Left renal cortex interstitium (tissue), 4 donors: ENCODE measurements at regions not wholly inside any gene's neighbourhood (a gene's known extent, or its start where the extent isn't known, plus 50 kb on each side); places are given as distances from the start of the nearest gene placed in this dataset.
A peak's percentile ranks its signal among the peaks of the same experiment; 100 is the strongest.

Experiments used
- DNase-seq, 4 donors: peaks; one replicate each; pipeline ENCODE4 v3.0.0-alpha.2; 2013; ENCODE audit warnings: low read depth in 4 of 4, low spot score in 2 of 4, missing footprints in 1 of 4

DNA sequence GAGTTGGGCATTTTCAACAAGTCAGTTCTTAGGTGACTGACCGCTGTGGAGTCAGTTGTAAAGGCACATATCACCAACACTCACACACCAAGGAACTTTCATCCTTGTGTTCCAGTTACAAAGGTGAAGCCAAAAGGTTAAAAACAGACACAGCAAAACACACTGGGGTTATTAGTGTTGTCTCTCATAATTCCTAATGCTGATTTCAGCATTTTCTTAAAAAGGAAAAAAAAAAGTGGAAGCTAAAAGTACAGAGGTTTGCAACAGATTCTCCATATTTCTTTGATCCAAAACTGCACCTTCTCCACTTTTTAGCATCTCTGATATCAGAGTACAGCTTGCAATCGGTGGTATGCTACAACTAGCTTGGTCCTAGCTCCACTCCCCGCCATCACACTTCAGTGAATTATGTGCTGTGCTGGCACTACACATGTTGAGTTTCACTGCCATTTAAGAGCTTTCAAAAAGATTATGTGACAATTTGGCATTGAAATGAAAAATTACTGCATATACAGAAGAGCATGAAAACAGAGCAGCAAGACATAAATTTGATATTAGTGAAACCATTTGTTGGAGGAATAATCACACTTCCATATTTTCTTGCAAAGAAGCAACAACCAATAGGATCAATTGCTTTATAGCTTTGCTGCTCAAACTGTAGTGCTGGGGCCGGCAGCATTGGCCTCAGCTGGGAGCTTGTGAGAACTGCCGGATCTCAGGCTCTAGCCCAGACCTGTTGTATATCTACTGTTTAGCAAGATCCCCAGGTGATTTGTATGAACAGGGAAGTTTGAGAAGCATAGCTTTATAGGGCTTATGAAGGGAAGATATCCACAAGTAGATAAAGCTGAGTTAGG is 62.3 kb upstream of the DAPL1 start:
- no peak for DNase-seq

DNA sequence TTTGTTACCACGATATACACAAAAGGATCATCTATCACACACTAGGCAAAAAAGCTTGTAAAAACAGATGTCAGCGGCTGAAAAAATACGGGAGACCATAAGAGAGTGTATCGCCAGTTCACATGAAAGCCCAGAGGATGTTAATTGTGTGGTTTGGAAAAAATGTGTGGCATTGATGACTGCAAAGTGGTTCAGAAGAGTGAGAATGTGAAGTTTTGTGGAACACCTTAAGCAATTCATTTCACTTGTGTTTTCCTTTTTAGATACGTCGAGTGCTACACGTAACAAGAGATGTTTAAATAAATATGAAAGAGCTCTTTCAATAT is 61.7 kb upstream of the DAPL1 start:
- DNase-seq = no peak

DNA sequence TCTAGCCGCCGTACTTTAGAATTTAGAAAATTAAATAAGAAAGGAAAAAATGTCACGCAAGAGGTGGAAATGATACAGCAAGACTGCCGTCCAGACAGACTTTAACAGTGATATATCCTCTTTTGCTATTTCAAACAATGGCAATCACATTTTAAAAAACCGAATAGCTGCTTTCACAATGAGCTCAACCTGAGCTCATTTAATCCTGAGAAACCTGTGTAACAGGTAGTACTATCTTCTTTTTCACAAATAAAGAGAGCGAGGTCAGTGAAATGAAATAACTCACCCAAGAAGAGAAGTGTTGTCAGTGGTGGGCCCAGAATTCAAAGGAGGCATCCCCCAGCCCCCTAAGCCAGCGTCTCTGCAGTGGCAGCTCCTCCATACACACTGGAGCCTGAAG is 60.7 kb upstream of the DAPL1 start:
- DNase-seq = no peak

DNA sequence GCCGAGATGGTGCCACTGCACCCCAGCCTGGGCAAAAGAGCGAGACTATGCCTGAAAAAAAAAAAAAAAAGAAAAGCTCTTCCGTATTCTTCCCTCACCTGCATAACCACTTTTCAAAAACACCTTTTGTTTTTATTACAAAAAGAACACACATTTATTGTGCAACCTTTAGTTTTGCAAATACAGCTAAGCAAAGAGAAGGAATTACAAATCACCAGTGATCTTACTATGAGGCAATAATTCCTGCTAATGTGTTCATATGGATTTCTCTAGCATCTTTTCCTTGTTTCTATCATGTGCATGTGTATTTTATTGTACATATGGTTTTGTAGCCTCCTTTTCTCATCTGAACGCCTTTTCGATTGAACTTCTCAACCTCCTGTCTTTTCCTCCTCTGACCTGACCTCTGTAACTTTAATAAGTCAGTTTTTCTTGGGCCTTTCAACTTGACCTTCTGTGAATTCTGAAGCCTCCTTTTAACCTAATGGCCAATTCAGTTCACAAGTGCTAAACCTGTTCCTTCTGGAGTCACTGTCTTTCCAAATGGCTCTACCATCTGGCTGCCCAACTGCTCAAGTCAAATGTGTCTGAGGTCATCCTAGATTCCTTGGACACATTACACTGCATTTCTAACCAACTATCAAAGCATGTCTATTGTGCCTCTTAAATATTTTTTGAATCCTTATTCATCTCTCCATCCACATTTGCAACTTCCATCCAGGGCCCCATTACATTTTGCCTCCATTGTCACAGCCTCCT is 59.1 kb upstream of the DAPL1 start:
- DNase-seq = no peak

DNA sequence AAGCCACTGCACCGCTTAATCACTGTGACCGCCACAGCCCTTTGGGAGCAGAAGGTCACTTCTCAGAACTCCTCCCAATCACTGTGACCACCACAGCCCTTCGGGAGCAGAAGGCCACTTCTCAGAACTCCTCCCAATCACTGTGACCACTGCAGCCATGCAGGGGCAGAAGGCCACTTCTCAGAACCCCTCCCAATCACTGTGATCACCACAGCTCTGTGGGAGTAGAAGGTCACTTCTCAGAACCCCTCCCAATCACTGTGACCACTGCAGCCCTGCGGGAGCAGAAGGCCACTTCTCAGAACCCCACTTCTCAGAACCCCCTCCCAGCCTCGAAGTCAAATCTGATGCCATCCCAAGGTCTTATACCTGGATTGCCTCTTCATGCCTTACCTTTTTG is 56.8 kb upstream of the DAPL1 start:
- no peak for DNase-seq

GRCh38 chr2:158740127-158740526 is 55.0 kb upstream of the DAPL1 start:
- DNase-seq = no peak

DNA sequence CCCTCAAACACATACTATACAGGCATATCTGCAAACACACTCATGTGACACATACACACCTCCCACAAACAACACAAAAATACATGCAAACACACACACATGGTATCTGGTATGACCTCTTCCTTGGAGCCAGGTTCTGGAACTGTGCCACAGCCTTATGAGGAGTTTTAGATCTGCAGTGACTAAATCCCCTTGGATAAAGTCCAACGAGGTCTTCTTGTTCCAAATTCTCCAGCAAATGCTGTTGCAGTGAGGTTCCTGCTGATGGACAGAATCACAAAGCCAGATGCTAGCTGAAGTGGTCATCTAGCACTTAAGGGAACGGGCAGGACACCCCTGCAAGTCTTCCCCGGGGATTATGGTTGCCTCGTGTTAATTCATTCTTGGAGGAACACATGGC is 54.5 kb upstream of the DAPL1 start:
- no peak for DNase-seq

- DNase-seq = no peak
Measured at GRCh38 chr2:158741625-158742024, 53.5 kb upstream of the DAPL1 start.

GRCh38 chr2:158742536-158742935 is 52.6 kb upstream of the DAPL1 start:
- no peak for DNase-seq

DNA sequence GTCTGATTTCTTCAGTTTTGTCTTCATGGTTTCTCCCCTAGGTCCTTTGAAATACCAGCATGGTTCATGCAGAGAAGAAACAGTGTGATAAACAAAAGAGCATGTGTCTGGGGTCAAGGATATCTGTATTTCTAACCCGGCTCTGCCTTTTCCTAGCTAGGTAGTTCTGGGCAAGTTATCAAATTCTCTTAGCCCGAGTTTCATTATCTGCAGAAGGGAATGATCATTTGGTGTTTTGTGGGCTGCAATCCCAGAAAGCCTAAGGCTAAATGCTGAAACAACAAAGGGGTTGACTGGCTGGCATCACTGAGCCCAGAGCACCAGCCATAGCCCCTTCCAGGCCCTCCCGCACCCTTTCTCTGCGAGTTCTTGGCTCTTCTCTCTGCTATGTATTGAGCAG is 51.7 kb upstream of the DAPL1 start:
- DNase-seq = no peak

GRCh38 chr2:158743879-158744278 is 51.2 kb upstream of the DAPL1 start:
- no peak for DNase-seq

GRCh38 chr2:158745067-158745865 is 49.9 kb upstream of the DAPL1 start:
- peak in 2 of 4 donors; percentile 46 to 72 for DNase-seq
